ENCODE measurements at regions not wholly inside any gene's neighbourhood (a gene's known extent, or its start where the extent isn't known, plus 50 kb on each side); places are given as distances from the start of the nearest gene placed in this dataset.

- DNase-seq (ENCODE audit: low spot score): no peak
Observed at GRCh38 chr7:113464096-113464855, 345.9 kb upstream of the SMIM30 start.

DNA sequence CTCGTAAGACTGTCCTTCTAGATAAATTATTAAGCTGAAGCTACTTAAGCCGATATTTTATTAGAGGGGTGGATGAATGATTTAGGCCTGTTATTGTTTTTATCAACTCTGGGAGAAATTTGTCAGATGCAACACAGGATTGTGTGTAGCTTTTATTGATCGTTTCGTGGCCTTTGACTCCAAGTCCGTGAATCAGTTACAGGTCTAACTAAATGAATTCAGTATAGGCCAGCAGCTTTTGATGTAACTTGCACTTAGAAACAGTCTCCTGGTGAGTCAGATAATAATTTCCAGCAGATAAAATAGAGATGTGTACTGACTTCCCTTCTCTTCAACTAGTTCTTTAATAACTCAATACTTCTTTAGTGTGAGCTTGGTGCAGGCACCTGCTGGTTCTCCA is 341.7 kb upstream of the SMIM30 start:
- DNase-seq (ENCODE audit: low spot score): no peak

GRCh38 chr7:113456533-113456932 is 338.2 kb upstream of the SMIM30 start:
- no peak for DNase-seq (ENCODE audit: low spot score)

DNA sequence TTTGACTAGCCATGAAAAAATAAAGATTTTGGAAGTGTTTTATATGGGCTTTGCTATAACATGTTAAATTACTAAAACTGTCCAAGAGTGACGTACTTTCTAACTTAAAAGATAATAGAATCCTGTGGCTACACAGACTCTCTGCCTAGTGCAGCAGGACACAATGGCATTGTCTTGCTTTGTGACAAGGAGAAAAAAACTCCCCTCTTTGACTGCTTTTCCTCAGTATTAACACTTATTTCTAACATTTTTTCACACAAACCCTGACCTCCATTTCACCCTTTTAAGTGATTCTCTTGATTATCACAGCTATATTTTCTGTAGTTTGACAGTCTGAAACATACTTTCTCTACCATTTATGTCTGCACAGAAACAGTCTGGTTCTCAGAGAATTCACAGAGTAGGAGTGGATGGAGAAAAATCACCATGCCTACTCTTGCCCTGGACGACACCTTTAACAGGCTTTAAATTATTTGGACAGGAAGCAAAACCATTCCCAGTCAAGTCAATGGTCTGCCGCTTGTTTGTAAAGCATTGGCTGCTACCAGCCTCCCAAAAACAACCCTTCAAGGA is 336.3 kb upstream of the SMIM30 start:
- DNase-seq (ENCODE audit: low spot score): no peak

DNA sequence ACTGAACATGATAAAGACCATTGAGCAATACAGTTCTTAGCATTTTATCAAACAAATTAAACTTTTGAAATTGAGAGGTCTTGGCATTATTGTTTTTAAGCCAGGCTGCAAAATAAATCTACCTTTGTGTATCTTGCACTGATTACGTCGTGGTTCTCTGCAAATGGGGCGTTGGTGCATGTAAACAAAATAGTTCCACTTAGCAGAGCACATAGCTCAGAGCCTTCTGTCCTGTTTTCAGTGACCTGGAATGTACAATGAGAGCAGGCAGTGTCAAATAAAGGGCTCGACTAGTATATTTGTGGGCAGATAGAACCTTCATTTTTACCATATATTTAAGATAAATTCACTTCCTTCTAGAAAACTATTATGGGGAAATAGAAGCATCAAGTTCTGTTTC is 333.9 kb upstream of the SMIM30 start:
- DNase-seq (ENCODE audit: low spot score): no peak

DNA sequence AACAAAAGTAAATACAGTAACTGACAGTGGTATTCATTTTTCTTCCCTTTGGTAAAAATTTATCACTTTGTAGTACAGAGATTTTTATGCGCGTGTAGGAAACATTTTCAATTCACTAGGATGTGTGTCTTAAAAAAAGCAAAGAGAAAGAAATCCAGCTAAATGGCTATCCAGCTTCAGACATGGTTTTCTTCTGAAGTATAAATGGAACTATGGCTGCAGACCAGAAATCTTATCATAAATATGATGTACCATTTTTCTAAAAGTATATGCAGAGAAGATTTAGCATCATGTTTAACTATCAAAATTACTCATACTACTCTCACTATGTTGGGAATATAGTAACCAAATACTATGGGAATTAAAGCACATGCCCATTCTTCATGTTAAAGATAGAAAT is 328.4 kb upstream of the SMIM30 start:
- no peak for DNase-seq (ENCODE audit: low spot score)

- no peak for DNase-seq (ENCODE audit: low spot score)
Observed at GRCh38 chr7:113446391-113446790, 328.0 kb upstream of the SMIM30 start.

DNA sequence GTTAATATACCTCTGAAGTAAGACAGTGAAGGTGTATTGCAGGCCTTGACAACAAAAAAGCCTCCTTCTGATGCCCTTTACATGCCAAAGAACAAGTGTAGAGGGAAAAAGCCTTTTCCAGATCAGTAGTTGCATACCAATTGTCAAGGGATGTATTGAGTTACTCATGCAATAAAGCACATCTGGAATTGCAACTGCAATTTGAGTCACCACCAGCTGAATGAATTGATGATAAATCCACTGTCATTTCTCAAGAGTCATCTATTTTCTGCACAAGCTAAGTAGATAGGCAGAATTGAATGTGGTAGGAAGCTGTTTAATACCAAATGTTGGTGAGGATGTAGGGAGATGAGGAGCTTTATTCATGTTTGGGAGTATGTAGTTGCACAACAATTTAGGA is 325.9 kb upstream of the SMIM30 start:
- DNase-seq (ENCODE audit: low spot score): no peak

- DNase-seq (ENCODE audit: low spot score): no peak
Observed at GRCh38 chr7:113440173-113440572, 321.8 kb upstream of the SMIM30 start.

DNA sequence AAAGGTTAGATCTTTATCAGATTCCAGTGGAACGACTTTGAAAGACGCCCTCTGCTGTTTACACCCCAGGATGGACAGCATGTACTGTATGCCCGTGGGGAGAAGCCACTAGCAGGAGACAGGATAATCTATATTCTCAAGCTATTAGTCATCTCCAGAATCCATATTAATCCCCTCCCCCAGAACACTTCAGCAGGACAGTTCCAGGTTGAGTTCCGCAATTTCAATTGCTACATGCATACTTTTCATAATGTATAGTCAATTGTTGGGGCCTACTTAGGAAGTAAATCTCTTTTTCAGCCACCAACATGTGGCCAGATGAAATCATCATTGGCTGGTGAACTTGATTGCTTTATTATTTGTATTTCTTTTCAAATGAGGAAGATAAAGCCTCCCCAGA is 313.1 kb upstream of the SMIM30 start:
- DNase-seq (ENCODE audit: low spot score): no peak

- no peak for DNase-seq (ENCODE audit: low spot score)
Observed at GRCh38 chr7:113424185-113424817, 305.9 kb upstream of the SMIM30 start.

DNA sequence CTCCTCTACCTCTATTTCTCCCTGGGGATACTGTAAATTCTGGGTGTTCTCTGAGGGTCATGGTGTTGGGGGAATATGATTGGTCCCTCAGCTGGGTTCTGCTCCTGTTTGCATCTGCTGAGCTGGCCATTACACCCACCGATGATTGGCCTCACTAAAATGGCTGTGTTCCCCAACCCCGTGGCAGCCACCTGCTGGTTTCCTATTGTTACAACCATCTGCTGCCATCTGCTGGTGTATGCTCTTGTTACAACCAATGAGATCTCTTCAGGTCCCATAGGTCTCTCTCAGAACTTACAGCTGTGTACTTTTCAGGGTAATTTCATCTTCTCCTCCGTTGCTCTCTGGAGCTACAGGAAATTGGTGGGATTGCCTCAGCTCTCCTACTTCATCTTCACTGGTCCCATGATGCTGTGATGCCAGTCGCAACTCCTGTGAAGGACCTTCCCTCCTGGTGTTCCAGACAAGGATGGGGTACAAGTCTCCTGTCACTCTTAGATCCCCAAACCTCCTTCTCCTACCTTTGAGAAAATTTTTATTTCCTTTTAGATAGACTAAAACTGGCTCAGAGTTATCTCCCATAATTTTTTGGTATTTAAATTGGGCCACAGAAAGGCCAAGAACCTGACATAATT is 303.5 kb upstream of the SMIM30 start:
- DNase-seq (ENCODE audit: low spot score): peak; percentile 89

DNA sequence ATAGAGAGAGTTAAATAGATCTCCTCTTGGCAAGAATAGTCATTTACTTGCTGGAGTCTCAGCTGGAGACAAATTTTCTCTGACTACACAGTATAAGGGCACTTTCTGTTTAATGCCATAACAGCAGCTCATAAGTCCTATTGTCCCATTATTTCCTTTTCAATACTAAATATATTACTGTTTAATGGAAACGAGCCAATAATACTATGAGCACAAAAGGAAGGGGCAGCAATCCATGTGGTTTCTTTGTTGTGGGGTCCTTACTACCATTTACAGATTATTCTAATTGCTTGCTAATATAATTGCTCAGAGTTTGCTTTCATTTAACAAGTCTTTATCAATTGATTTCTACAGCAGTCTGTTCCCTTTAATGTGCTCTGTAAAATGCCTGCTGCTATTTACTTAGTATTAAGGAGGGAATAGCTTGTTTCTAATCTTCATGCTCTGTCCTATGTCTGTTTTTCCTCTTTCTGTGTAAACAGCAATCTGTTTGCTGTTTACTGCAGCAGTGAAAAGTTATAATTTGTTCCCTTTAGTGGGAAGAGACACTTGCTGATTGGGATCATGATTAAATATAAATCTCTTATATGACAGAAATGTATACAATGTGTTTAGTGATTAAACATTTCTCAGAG is 296.2 kb upstream of the SMIM30 start:
- DNase-seq (ENCODE audit: low spot score): no peak

GRCh38 chr7:113412410-113412809 is 294.1 kb upstream of the SMIM30 start:
- no peak for DNase-seq (ENCODE audit: low spot score)

- no peak for DNase-seq (ENCODE audit: low spot score)
Observed at GRCh38 chr7:113410796-113411195, 292.4 kb upstream of the SMIM30 start.

GRCh38 chr7:113408999-113409398 is 290.6 kb upstream of the SMIM30 start:
- no peak for DNase-seq (ENCODE audit: low spot score)

DNA sequence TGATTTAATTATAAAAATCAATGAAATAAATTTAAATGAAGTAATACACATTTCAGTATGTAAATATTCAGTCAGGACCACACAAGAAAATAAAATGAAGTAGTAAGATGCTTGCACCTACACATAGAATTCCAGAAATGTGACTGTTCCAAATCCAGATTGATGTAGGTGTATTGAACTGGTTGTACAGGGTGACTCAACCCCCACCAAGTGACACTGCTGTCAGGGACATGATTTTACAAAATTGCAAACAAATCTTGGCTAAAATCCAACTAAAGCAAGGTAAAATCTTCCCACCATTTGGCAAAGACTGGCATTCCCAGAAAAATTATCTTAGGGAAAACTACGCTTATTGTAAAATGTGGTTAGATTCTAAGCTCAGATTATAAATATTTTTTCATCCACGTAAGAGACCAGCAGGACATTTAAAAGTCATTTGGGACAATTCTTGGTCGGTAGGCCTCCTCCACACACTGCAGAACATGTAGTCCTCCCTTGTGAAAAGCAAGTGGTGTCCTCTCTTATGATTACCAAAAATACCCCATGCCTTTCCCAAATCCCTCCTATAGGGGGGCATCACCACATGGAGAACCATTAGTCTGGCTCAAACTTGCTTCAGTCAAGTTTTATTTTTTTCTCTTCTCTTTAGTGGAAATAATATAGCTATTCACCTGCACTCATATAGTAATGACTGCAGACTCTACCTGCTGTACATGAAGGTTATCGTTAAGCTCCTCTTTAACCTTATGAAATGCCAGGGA is 287.1 kb upstream of the SMIM30 start:
- no peak for DNase-seq (ENCODE audit: low spot score)

DNA sequence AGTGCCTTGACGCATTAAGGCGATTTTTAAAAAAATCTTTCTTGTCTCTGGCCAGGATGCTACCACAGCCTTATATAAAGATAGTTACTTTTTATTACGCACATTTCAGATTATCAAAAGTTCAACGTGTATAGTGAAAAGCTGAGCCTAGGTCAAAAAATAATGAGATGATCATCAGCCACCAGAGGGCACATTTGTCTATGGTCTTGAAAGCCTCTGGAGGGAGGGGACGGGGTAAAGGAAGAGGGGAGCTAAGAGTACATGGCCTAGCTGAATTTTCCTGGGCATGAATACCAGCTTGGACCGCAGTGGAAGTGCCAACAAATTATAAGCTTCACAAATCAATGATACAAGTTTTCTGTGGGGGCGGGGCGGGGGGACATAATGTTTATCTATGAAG is 285.9 kb upstream of the SMIM30 start:
- DNase-seq (ENCODE audit: low spot score): no peak

- DNase-seq (ENCODE audit: low spot score): no peak
Observed at GRCh38 chr7:113402482-113402881, 284.1 kb upstream of the SMIM30 start.

DNA sequence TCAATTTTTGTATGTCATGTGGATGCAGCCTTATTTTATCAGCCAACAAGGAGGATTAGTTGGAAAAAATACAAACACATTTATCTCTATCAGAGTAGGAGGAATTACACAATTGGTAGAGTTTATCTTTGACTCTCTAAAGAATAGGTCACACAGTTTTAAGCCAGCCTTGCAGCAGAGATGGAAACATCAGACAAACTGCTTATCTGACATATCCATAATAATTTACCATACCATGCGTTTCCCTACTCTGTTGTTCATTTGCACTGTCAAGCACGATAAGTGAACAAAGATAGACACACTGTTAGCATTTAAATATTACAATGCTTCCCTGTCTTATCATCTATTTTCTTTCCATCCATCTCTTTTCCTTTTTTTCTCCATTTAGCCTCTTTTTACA is 283.7 kb upstream of the SMIM30 start:
- peak; percentile 70 for DNase-seq (ENCODE audit: low spot score)

- DNase-seq (ENCODE audit: low spot score): no peak
Observed at GRCh38 chr7:113394856-113395255, 276.5 kb upstream of the SMIM30 start.
